ENCODE measurements at regions not wholly inside any gene's neighbourhood (a gene's known extent, or its start where the extent isn't known, plus 50 kb on each side); places are given as distances from the start of the nearest gene placed in this dataset.

DNA sequence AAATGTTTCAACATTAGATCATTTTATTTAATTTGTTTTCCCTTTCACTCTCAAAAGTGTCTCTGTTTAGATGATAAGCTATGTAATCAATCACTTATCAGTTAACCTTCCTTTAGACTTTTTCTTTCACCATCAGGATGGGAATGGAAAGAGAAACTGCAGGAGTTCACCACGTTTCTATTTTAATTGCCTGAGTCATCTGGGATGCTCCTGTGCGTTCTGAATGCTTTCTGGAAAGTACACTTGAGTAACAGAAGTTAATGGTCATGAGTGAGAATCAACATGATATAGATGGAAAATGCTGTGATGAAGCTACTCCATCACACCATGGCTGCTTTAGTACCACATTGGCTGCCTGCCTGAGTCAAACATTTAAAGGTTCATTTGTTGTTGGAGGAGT, 783.3 kb upstream of the CDH9 start:
- Histone ChIP-seq H3K4me1 (ENCODE audit: insufficient read depth) (no peaks in the 10 kb centered on the region), H3K36me3 (no peaks in the 10 kb centered on the region), H3K4me3 (no peak overlapping the region), H3K27me3 (no peaks in the 10 kb centered on the region), H3K27ac (no peak overlapping the region), H3K9me3 (no peaks in the 10 kb centered on the region)
- WGBS, 3 donors = 20 to 37% (median 21%) methylated on average over 2 of the region's 2 CpGs
- DNase-seq = no peak
- TF ChIP-seq POLR2A (IDR thresholded peaks at IDR 0.05) (no peak), EP300 (IDR thresholded peaks at IDR 0.05) (no peak)
- TF ChIP-seq, protein P1, sequence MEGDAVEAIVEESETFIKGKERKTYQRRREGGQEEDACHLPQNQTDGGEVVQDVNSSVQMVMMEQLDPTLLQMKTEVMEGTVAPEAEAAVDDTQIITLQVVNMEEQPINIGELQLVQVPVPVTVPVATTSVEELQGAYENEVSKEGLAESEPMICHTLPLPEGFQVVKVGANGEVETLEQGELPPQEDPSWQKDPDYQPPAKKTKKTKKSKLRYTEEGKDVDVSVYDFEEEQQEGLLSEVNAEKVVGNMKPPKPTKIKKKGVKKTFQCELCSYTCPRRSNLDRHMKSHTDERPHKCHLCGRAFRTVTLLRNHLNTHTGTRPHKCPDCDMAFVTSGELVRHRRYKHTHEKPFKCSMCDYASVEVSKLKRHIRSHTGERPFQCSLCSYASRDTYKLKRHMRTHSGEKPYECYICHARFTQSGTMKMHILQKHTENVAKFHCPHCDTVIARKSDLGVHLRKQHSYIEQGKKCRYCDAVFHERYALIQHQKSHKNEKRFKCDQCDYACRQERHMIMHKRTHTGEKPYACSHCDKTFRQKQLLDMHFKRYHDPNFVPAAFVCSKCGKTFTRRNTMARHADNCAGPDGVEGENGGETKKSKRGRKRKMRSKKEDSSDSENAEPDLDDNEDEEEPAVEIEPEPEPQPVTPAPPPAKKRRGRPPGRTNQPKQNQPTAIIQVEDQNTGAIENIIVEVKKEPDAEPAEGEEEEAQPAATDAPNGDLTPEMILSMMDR (IDR thresholded peaks at IDR 0.05) = no peak
- intact Hi-C loops (cut with DNase I) = no loop called here

DNA sequence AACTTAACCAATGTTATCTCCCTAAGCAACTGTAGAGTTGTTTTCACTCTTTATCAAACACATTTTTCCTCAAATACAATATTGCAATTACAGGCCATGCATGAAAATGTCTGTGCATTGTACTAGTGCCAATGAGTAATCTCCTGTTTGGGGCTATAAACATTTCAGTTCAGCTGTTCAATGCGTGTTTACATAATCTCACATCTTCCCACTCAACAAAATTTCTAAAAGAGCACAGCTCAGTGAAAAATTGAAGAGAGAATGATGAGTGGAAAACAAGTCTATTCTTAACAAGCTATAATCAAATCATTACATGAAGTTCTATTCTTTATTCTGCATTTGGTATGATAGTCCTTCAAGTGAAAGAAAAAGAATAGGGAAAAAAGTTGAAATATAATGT, 780.5 kb upstream of the CDH9 start:
- no peak overlapping the region for H3K4me3 ChIP-seq

DNA sequence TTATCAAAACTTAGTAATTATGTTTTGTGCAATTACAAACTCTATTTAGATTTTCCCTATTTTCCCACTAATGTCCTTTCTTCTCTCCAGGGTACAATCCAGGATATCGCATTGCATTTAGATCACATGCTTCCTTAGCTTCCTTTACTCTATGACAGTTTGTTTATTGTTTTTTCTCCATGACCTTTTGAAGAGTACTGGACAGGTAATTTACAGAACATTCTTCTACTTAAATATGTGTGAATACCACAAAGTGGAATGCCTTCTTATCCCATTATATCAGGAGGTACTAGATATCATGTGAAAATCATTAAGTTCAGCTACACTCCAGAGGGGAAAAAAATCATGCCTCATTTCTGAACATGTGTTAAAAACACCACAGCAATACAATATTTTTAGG, 776.6 kb upstream of the CDH9 start:
- 0% methylated on average over 1 of the region's 1 CpG for WGBS, 3 donors
- TF ChIP-seq EP300 (IDR thresholded peaks at IDR 0.05) (no peak), POLR2A (IDR thresholded peaks at IDR 0.05) (no peak)
- TF ChIP-seq, protein P1 (IDR thresholded peaks at IDR 0.05) = no peak
- H3K4me1 ChIP-seq (ENCODE audit: insufficient read depth) = no peaks in the 10 kb centered on the region
- intact Hi-C loops (cut with DNase I) = no loop called here
- H3K4me3 ChIP-seq = no peak overlapping the region
- H3K9me3 ChIP-seq = no peaks in the 10 kb centered on the region
- no peaks in the 10 kb centered on the region for H3K36me3 ChIP-seq
- DNase-seq = no peak
- no peaks in the 10 kb centered on the region for H3K27me3 ChIP-seq
- no peak overlapping the region for H3K27ac ChIP-seq

More for the DNA sequence above, 780.5 kb upstream of the CDH9 start:
- H3K36me3 ChIP-seq = no peaks in the 10 kb centered on the region
- DNase-seq = no peak
- 9 to 14% (median 9%) methylated on average over 1 of the region's 1 CpG for WGBS, 3 donors
- no peaks in the 10 kb centered on the region for H3K4me1 ChIP-seq (ENCODE audit: insufficient read depth)
- no peak overlapping the region for H3K27ac ChIP-seq
- TF ChIP-seq POLR2A (IDR thresholded peaks at IDR 0.05) (no peak), EP300 (IDR thresholded peaks at IDR 0.05) (no peak)
- TF ChIP-seq, protein P1 (IDR thresholded peaks at IDR 0.05) = no peak
- H3K27me3 ChIP-seq = no peaks in the 10 kb centered on the region
- no peaks in the 10 kb centered on the region for H3K9me3 ChIP-seq
- intact Hi-C loops (cut with DNase I) = no loop called here

DNA sequence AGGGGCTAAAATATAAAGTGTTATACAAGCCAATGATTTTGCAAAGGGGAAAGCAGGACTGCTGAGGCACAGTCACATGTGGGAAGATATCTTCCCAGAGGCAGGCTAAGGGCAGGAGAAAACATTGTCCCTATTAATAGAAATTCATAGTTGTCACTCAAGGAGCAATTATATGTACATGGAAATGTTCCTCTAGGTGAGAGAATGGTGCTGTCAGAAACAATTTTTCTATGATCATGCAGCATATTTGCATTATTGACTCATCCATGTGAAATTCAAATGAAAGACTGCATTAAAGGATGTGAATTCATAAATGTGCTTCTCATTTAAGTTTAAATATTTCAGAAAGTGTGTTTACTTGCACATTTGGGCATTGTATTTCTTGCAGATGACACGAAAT, 775.9 kb upstream of the CDH9 start:
- Histone ChIP-seq H3K36me3 (no peaks in the 10 kb centered on the region), H3K27ac (no peak overlapping the region), H3K27me3 (no peaks in the 10 kb centered on the region), H3K9me3 (no peaks in the 10 kb centered on the region), H3K4me1 (ENCODE audit: insufficient read depth) (no peaks in the 10 kb centered on the region), H3K4me3 (no peak overlapping the region)
- 75 to 84% (median 77%) methylated on average over 1 of the region's 1 CpG for WGBS, 3 donors
- intact Hi-C loops (cut with DNase I) = no loop called here
- TF ChIP-seq, protein P1 (IDR thresholded peaks at IDR 0.05) = no peak
- TF ChIP-seq EP300 (IDR thresholded peaks at IDR 0.05) = no peak
- TF ChIP-seq POLR2A (IDR thresholded peaks at IDR 0.05) = no peak
- DNase-seq = no peak

DNA sequence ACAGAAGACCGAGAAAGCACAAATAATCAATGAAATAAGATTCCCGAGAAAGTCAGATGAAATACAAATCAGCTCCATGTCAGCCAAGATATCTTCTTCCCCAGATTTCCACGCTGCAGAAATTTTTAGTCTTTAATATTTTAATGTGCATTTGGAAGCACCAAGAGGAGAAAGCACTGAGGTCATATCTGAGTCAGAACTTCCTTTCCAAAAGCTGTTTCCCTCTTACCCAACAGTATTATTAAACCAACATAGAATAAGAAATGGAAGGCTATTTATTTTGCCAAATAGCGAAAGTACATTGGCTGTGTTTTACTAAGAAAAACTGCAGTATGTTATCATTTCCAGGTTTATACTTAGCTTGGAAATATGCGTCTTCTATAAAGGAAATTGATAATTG, 772.1 kb upstream of the CDH9 start:
- DNase-seq = no peak
- H3K27ac ChIP-seq = no peak overlapping the region
- WGBS, 3 donors = 60 to 72% (median 65%) methylated on average over 5 of the region's 5 CpGs
- H3K4me3 ChIP-seq = no peak overlapping the region
- TF ChIP-seq EP300 (IDR thresholded peaks at IDR 0.05) (no peak), POLR2A (IDR thresholded peaks at IDR 0.05) (no peak)
- TF ChIP-seq, protein P1 (IDR thresholded peaks at IDR 0.05) = no peak
- H3K4me1 ChIP-seq (ENCODE audit: insufficient read depth) = no peaks in the 10 kb centered on the region
- H3K27me3 ChIP-seq = no peaks in the 10 kb centered on the region
- H3K9me3 ChIP-seq = no peaks in the 10 kb centered on the region
- no peaks in the 10 kb centered on the region for H3K36me3 ChIP-seq
- intact Hi-C loops (cut with DNase I) = no loop called here

Measured in ovary (tissue), 7 donors.